ENCODE measurements at regions not wholly inside any gene's neighbourhood (a gene's known extent, or its start where the extent isn't known, plus 50 kb on each side); places are given as distances from the start of the nearest gene placed in this dataset.

GRCh38 chr20:48143435-48144081 is 358.3 kb upstream of the SULF2 start:
- POLR2A ChIA-PET (ENCODE audit: low non-redundant PET) = no interaction called here
- no TSS peak for BruUV-seq (replicated peaks)

DNA sequence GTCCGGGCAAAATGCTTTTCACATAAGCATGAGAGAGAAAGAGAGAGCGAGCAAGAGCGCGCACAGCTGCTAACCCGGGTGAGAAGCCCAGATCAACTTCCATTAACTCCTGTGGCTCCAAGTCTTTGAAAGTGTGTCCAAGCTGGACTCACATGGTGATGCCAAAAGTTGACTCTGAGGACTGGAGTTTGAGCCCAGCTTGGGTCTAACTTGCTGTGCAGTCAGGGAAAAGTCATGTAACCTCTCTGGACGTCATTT is 357.2 kb upstream of the SULF2 start:
- no peak for DNase-seq (ENCODE audit: low spot score)
- H3K4me1 ChIP-seq (ENCODE audit: insufficient read depth, low read length, poor library complexity, severe bottlenecking) = no peaks in the 10 kb centered on the region
- ChIA-PET POLR2A (ENCODE audit: low non-redundant PET) (no interaction called here), CTCF (no interaction called here)
- H3K27me3 ChIP-seq (replicated peaks; ENCODE audit: insufficient read depth, low read depth, low read length, poor library complexity) = no peaks in the 10 kb centered on the region
- no TSS peak for BruUV-seq (replicated peaks)
- intact Hi-C loops (cut with micrococcal nuclease; ENCODE audit: unreplicated experiment) = no loop called here
- no peaks in the 10 kb centered on the region for H3K9me3 ChIP-seq (ENCODE audit: low read depth, low read length, poor library complexity, severe bottlenecking)
- H3K27ac ChIP-seq (ENCODE audit: low read depth, low read length, poor library complexity, severe bottlenecking) = no peak overlapping the region
- TF ChIP-seq, protein P1, sequence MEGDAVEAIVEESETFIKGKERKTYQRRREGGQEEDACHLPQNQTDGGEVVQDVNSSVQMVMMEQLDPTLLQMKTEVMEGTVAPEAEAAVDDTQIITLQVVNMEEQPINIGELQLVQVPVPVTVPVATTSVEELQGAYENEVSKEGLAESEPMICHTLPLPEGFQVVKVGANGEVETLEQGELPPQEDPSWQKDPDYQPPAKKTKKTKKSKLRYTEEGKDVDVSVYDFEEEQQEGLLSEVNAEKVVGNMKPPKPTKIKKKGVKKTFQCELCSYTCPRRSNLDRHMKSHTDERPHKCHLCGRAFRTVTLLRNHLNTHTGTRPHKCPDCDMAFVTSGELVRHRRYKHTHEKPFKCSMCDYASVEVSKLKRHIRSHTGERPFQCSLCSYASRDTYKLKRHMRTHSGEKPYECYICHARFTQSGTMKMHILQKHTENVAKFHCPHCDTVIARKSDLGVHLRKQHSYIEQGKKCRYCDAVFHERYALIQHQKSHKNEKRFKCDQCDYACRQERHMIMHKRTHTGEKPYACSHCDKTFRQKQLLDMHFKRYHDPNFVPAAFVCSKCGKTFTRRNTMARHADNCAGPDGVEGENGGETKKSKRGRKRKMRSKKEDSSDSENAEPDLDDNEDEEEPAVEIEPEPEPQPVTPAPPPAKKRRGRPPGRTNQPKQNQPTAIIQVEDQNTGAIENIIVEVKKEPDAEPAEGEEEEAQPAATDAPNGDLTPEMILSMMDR (conservative IDR thresholded peaks at IDR 0.05; ENCODE audit: low read depth, low read length) = no peak
- no peak for TF ChIP-seq EZH2 (IDR thresholded peaks at IDR 0.05; ENCODE audit: borderline replicate concordance, low read depth, low read length, poor library complexity, severe bottlenecking)
- no peaks in the 10 kb centered on the region for H3K36me3 ChIP-seq (ENCODE audit: insufficient read depth, low read length, poor library complexity, severe bottlenecking)
- no peak overlapping the region for H3K4me3 ChIP-seq (ENCODE audit: low read depth, low read length, poor library complexity, severe bottlenecking)

More at GRCh38 chr20:48143435-48144081, 358.3 kb upstream of the SULF2 start:
- H3K27me3 ChIP-seq (replicated peaks; ENCODE audit: insufficient read depth, low read depth, low read length, poor library complexity) = no peaks in the 10 kb centered on the region
- TF ChIP-seq, protein P1 (conservative IDR thresholded peaks at IDR 0.05; ENCODE audit: low read depth, low read length) = no peak
- no peak for TF ChIP-seq EZH2 (IDR thresholded peaks at IDR 0.05; ENCODE audit: borderline replicate concordance, low read depth, low read length, poor library complexity, severe bottlenecking)
- no peak overlapping the region for H3K4me3 ChIP-seq (ENCODE audit: low read depth, low read length, poor library complexity, severe bottlenecking)
- H3K27ac ChIP-seq (ENCODE audit: low read depth, low read length, poor library complexity, severe bottlenecking) = no peak overlapping the region
- no peaks in the 10 kb centered on the region for H3K9me3 ChIP-seq (ENCODE audit: low read depth, low read length, poor library complexity, severe bottlenecking)
- H3K4me1 ChIP-seq (ENCODE audit: insufficient read depth, low read length, poor library complexity, severe bottlenecking) = no peaks in the 10 kb centered on the region
- DNase-seq (ENCODE audit: low spot score) = peak; percentile 9
- H3K36me3 ChIP-seq (ENCODE audit: insufficient read depth, low read length, poor library complexity, severe bottlenecking) = no peaks in the 10 kb centered on the region
- intact Hi-C loops (cut with micrococcal nuclease; ENCODE audit: unreplicated experiment) = no loop called here
- CTCF ChIA-PET = no interaction called here

- TF ChIP-seq, protein P1 (conservative IDR thresholded peaks at IDR 0.05; ENCODE audit: low read depth, low read length) = no peak
- TF ChIP-seq EZH2 (IDR thresholded peaks at IDR 0.05; ENCODE audit: borderline replicate concordance, low read depth, low read length, poor library complexity, severe bottlenecking) = no peak
- H3K4me1 ChIP-seq (ENCODE audit: insufficient read depth, low read length, poor library complexity, severe bottlenecking) = no peaks in the 10 kb centered on the region
- no peaks in the 10 kb centered on the region for H3K9me3 ChIP-seq (ENCODE audit: low read depth, low read length, poor library complexity, severe bottlenecking)
- ChIA-PET CTCF (no interaction called here), POLR2A (ENCODE audit: low non-redundant PET) (no interaction called here)
- intact Hi-C loops (cut with micrococcal nuclease; ENCODE audit: unreplicated experiment) = no loop called here
- no peak overlapping the region for H3K27ac ChIP-seq (ENCODE audit: low read depth, low read length, poor library complexity, severe bottlenecking)
- no peak overlapping the region for H3K4me3 ChIP-seq (ENCODE audit: low read depth, low read length, poor library complexity, severe bottlenecking)
- BruUV-seq (replicated peaks) = no TSS peak
- no peak for DNase-seq (ENCODE audit: low spot score)
- no peaks in the 10 kb centered on the region for H3K27me3 ChIP-seq (replicated peaks; ENCODE audit: insufficient read depth, low read depth, low read length, poor library complexity)
- H3K36me3 ChIP-seq (ENCODE audit: insufficient read depth, low read length, poor library complexity, severe bottlenecking) = no peaks in the 10 kb centered on the region
Observed at GRCh38 chr20:48141660-48142515, 356.6 kb upstream of the SULF2 start.

Measured in A673 (cell line).